ENCODE measurements at regions not wholly inside any gene's neighbourhood (a gene's known extent, or its start where the extent isn't known, plus 50 kb on each side); places are given as distances from the start of the nearest gene placed in this dataset.

DNA sequence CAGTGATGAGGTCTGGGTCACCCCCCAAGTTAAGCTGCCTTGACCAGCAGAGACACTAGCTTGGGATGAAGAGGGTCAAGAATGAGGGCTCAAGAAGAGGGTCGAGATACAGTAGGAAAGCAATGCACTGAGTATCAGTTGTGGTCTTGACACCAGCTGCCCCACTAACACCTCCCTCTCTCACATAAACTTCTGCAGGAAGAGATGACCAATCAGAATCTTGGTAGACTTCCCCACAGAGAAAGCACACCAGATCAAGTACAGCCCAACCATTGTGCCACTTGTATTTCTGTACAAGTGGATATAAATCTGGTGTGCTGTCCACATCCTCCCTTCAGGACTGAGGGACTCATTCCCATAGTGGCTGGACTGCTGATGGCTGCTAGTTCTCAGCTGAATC is 101.2 kb upstream of the ELL2 start:
- no peak for TF ChIP-seq CTCF (IDR thresholded peaks at IDR 0.05; ENCODE audit: borderline replicate concordance, extremely low read depth, insufficient read depth)
- H3K4me1 ChIP-seq (ENCODE audit: control insufficient read depth in 2 of 3, insufficient read depth in 2 of 3, low read depth in 1 of 3, low read length in 3 of 3): peaks cover 0 to 2% (median 0%) of the 10 kb centered on the region in 3 donors
- intact Hi-C loops (cut with DNase I): no loop called here
- DNase-seq (no peak), FAIRE-seq (no peak)
- H3K36me3 ChIP-seq (ENCODE audit: control insufficient read depth in 2 of 3, insufficient read depth in 3 of 3, low read length in 3 of 3): no peaks in the 10 kb centered on the region
- H3K4me3 ChIP-seq (ENCODE audit: low read length in 3 of 3): no peak overlapping the region
- H3K9ac ChIP-seq (ENCODE audit: low read length in 3 of 3): no peak overlapping the region
- H3K27ac ChIP-seq (ENCODE audit: low read depth in 2 of 2, low read length in 2 of 2): no peak overlapping the region
- H3K9me3 ChIP-seq (ENCODE audit: control insufficient read depth in 2 of 3, insufficient read depth in 1 of 3, low read length in 3 of 3): no peaks in the 10 kb centered on the region
- no peaks in the 10 kb centered on the region for H3K27me3 ChIP-seq (ENCODE audit: control insufficient read depth, insufficient read depth, low read length)

- intact Hi-C loops (cut with DNase I): no loop called here
- FAIRE-seq (no peak), DNase-seq (no peak)
These were observed 96.4 kb upstream of the ELL2 start for GRCh38 chr5:96058084-96058483.

GRCh38 chr5:96054311-96055030 is 92.8 kb upstream of the ELL2 start:
- Histone ChIP-seq H3K9me3 (ENCODE audit: control insufficient read depth in 2 of 3, insufficient read depth in 1 of 3, low read length in 3 of 3) (peaks cover 0 to 4% (median 0%) of the 10 kb centered on the region in 3 donors), H3K27me3 (ENCODE audit: control insufficient read depth, insufficient read depth, low read length) (no peaks in the 10 kb centered on the region), H3K9ac (ENCODE audit: low read length in 3 of 3) (no peak overlapping the region), H3K4me3 (ENCODE audit: low read length in 3 of 3) (no peak overlapping the region), H3K36me3 (ENCODE audit: control insufficient read depth in 2 of 3, insufficient read depth in 3 of 3, low read length in 3 of 3) (no peaks in the 10 kb centered on the region), H3K4me1 (ENCODE audit: control insufficient read depth in 2 of 3, insufficient read depth in 2 of 3, low read depth in 1 of 3, low read length in 3 of 3) (no peaks in the 10 kb centered on the region), H3K27ac (ENCODE audit: low read depth in 2 of 2, low read length in 2 of 2) (no peak overlapping the region)
- DNase-seq: no peak
- TF ChIP-seq CTCF (IDR thresholded peaks at IDR 0.05; ENCODE audit: borderline replicate concordance, extremely low read depth, insufficient read depth): no peak
- intact Hi-C loops (cut with DNase I): no loop called here
- no peak for FAIRE-seq

More at GRCh38 chr5:96058084-96058483, 96.4 kb upstream of the ELL2 start:
- Histone ChIP-seq H3K4me1 (ENCODE audit: control insufficient read depth in 2 of 3, insufficient read depth in 2 of 3, low read depth in 1 of 3, low read length in 3 of 3) (no peaks in the 10 kb centered on the region), H3K36me3 (ENCODE audit: control insufficient read depth in 2 of 3, insufficient read depth in 3 of 3, low read length in 3 of 3) (no peaks in the 10 kb centered on the region), H3K9ac (ENCODE audit: low read length in 3 of 3) (no peak overlapping the region), H3K27ac (ENCODE audit: low read depth in 2 of 2, low read length in 2 of 2) (no peak overlapping the region), H3K9me3 (ENCODE audit: control insufficient read depth in 2 of 3, insufficient read depth in 1 of 3, low read length in 3 of 3) (no peaks in the 10 kb centered on the region), H3K4me3 (ENCODE audit: low read length in 3 of 3) (no peak overlapping the region), H3K27me3 (ENCODE audit: control insufficient read depth, insufficient read depth, low read length) (no peaks in the 10 kb centered on the region)
- no peak for TF ChIP-seq CTCF (IDR thresholded peaks at IDR 0.05; ENCODE audit: borderline replicate concordance, extremely low read depth, insufficient read depth)
